HG03439 (cell line): ENCODE measurements at regions not wholly inside any gene's neighbourhood (a gene's known extent, or its start where the extent isn't known, plus 50 kb on each side); places are given as distances from the start of the nearest gene placed in this dataset.

Source experiments
- ATAC-seq: cut with Tn5 transposase; IDR thresholded peaks from one replicate; pipeline ENCODE4 v1.9.1; 2021; ENCODE audit warnings: mild to moderate bottlenecking, moderate library complexity; ENCODE audit not compliant: unreplicated experiment

GRCh38 chr4:125155251-125155650, 159.5 kb upstream of the FAT4 start:
- ATAC-seq, result no peak

- no peak for ATAC-seq
These were observed 173.7 kb upstream of the FAT4 start for GRCh38 chr4:125140966-125141495.

- ATAC-seq, result no peak
These were observed 179.1 kb upstream of the FAT4 start for GRCh38 chr4:125135652-125136051.

GRCh38 chr4:125132729-125133128, 182.0 kb upstream of the FAT4 start:
- ATAC-seq, result no peak

DNA sequence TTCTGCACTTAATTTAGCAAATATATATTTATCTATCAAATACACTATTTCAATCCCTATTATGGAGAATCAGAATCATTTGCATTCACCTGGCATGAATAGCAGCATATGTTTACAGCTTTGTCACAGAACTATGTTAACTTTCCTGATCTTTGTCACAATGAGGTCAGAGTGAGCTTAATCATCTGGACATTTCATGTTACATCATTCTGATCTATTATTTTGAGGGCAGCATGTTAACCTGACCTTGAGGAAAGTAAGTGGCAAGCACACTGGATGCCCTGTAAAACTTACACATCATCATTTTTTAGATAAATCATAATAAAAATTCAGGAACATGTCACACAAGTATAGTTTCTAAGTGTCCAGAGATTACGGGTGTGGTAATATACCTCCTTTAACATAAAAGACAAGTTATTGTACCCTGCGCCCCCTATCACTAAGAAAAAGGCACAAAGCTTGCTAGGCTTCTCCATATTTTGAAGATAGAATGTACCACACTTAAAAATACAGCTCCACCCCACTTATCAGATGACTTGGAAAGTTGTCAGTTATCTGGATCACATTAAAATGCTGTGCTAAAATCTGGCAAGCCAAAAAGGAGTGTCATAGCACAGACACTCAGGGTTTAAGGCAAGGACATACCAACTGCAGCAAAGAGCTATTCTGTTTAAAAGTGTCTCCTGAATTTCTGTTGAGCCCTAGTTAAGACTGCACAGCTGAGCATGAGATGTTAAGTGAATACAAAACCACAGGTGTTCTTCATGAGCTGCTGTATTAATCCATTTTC, 182.7 kb upstream of the FAT4 start:
- ATAC-seq, result no peak

DNA sequence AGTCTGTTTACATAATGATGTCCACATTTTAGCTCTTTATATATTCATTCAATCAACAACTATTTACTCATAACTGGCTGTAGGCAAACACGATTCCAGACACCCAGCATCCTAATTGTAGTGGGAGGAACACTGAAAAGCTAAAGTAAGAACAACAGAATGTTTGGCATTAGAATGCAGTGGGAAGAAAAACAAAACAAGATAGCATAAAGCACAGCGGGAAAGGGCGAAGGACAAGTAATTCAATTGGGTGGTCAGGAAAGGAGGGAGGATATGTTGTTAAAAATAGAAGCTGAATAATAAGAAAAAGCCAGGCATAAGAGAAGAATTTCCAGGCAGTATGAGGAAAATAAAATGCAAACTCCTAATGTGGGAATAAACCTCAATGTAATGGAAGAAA, 189.5 kb upstream of the FAT4 start:
- ATAC-seq, result no peak

DNA sequence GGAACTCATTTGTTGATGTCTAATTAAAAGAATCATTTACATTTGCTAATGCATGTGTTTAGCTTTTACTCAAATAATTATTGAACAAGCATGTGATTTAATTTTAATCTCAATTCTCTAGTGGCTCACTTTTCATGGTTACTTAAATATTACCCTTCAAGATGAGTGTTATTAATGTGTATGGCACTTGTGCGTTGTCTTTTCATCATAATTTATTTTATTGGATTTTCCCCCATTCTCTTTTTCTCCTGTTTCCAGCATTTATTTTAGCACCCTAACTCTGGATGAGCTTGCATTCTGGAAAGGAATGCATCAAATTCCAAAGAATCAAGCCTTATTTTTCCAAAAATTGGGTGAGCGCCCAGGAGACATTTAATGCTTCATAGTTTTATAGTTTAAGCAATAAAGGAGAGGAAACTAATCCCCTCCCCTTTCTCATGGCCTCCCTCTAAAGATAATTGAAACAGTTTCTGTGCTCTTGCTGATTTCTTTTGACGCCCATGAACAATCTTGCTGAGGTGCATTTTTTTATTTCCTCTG, 191.1 kb upstream of the FAT4 start:
- no peak for ATAC-seq

GRCh38 chr4:125121581-125121980, 193.2 kb upstream of the FAT4 start:
- no peak for ATAC-seq

DNA sequence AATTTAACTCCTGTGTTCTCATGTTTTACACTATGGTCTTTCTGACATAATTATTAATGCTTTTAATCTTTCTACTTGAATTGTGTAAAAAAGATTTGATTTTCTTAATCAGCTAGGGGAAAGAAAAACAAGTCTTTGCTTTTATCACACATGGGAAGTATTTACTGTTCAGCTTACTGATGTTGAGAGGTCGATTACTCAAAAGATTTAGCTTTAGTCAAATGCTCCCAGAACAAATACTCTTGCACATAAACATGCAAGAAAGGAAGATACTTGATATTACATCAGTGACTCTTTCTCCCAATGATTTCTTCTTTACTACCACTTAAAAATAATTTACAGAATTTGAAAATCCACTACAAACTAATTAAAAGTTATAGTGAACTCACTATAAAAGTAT, 198.3 kb upstream of the FAT4 start:
- no peak for ATAC-seq

DNA sequence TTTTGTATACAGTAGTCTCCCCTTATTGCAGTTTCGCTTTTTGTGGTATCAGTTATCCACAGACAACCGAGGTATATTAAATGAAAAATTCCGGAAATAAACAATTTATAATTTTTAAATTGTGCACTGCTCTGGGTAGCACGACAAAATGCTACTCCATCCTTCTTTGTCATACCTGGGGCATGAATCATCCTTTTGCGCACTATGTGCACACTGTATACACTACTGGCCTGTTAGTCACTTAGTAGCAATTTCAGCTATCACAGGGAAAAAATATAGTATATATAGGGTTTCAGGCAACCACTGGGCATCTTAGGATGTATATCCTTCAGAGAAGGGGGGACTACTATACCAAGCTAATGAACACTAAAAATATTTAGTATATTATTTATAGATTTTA, 198.8 kb upstream of the FAT4 start:
- ATAC-seq, result no peak

DNA sequence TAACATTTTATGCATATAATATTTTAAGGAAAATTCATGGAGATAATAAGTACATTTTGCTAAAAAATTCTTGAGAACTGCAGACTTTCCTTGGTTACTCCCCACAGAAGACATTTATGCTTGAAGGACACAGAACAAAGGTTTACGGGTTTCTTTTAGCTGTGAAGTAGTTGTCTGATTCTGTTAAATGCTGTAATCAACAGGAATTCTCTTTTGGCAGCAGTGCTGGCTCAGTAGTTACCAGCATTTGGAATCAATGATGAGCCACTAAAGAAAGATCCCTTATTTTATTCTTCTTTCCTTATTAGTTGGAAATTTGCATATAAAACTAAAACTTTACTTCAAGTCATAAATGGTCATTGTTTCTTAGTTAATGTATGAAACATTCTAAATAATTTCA, 199.3 kb upstream of the FAT4 start:
- ATAC-seq, result no peak

DNA sequence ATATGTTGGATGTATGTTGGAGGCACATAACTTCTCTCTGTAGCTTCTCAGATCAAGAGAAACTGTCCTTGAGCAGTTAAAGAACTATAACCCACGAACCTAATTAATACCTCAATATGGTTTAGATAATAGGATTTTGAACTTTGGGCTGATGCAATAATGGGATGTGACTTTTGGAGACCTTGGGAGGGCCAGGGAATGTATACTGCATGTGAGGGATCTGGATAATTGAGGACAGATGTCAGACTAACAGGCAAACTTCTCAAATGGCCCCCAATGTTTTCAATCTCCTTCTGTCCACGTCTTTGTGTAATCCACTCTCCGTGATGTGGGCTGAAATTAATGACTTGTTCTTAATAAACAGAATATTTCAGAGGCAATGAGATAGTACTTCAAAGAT, 202.2 kb upstream of the FAT4 start:
- no peak for ATAC-seq

- no peak for ATAC-seq
These were observed 203.4 kb upstream of the FAT4 start for GRCh38 chr4:125111323-125111722.

DNA sequence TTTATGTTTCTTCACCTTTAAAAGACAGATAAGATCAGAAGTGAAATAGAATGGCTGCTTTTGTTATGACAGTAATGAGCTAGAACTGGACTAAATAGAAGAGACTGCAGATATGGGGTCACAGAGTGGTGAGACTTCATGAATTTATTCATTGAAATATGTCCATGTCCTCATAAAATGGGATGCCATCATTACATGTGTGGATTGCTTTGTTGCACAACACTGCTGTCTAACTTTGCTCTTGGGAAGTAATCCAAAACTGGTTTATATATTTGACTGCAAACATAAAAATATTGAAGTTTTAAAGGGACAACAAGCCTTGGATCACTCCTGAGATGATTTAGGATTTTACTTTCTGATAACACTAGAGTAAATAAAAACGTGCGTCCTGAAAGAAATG, 209.2 kb upstream of the FAT4 start:
- ATAC-seq, result no peak

DNA sequence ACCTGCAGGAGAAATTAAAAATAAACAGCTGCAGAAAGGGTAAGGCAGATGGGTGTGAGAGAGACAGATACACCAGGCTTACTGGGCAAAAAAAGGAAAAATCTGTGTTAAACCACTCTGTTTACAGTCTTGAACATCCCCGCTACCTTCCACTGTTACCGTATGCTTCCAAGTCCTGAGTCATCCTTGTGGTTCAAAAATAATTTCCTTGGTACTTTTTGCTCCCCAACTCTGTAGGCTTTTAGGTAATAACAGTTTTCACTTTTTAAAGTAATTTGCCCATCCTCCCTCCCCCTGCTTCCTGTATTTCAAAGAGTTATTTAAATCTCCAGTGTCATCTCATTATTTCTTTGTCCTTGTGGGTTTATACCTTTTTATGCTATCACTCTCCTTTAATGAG, 210.1 kb upstream of the FAT4 start:
- ATAC-seq, result no peak

DNA sequence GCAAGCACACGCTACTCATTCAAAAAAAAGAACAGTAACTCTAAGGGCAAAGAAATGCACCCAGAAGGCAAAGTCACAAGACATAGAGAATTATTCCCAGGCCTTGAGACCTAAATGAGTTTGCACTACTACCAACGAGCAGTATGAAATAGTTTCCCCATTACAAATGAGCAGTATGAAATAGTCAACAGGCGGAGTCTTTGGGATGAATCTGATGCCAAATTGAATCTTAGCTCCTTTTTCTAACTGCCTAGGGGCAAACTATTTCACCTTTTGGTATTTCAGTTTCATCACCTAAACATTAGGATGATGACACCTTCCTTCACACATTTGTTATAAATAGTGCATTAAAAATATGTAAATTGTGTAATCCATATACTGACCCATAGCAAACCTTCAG, 213.0 kb upstream of the FAT4 start:
- ATAC-seq, result no peak

DNA sequence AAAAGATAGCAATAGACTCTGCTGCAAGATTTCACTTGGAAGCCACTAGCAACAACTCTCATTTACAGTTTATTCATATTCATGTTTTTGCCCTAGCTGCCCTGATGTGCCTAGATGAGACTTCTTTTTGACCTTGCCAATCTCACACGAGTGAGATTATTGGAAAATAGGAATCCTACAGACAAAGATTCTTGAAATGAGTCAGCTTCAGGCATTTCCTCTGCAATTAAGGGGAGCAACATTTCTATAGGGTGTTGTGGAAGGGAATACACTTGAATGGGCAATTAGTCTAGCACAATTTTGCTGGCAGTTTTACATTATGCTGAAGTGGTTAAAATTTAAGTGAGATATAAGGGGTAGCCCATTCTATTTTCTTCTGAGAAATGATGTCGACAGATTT, 217.0 kb upstream of the FAT4 start:
- ATAC-seq, result no peak

DNA sequence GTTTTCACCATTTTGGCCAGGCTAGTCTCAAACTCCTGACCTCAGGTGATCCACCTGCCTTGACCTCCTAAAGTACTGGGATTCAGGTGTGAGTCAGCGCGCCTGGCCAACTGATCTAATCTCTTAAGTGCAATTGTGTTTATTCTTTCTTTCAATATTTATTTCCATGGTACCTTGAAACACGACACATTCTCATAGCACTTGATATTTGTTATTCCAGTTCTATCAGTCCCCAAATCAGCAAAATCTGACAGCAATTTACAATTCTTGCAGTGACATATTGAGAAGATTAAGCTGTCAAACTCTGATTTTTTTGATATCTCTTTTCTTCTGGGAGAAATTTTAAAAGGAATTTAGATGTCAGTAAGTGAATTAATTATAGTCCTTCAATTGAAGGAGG, 218.1 kb upstream of the FAT4 start:
- ATAC-seq, result no peak

- no peak for ATAC-seq
These were observed 223.2 kb upstream of the FAT4 start for GRCh38 chr4:125091541-125091940.

DNA sequence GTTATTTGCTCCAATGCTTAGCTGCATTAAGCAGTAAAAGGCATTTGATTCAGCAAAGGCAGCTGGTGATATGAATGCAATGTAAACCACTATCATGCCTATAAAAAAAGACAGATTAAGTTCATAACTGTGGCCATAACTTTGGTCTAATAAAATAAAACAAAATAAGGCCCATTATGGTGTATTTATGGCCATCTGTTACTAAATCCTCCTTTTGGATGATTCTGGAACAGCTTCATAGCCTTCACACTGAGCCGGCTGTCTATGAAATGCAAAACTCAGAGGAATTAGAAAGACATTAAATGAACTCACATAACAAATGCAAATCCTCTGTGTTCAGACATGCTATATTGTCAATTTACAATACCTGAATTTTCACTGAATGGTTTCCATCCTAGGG, 223.7 kb upstream of the FAT4 start:
- no peak for ATAC-seq

- no peak for ATAC-seq
These were observed 230.1 kb upstream of the FAT4 start for GRCh38 chr4:125084608-125085007.

GRCh38 chr4:125082729-125083417, 231.9 kb upstream of the FAT4 start:
- ATAC-seq, result no peak
